Chondrocyte (in vitro differentiated cells): ENCODE measurements at regions not wholly inside any gene's neighbourhood (a gene's known extent, or its start where the extent isn't known, plus 50 kb on each side); places are given as distances from the start of the nearest gene placed in this dataset.

Experiments
- DNase-seq: peaks from one replicate; pipeline ENCODE4 v3.0.0; 2021; ENCODE audit warnings: mixed read lengths, low spot score
- H3K27ac Mint-ChIP-seq: one replicate; pipeline ENCODE4 v1.8.0; 2021; ENCODE audit warnings: mild to moderate bottlenecking, moderate library complexity, mixed read lengths; ENCODE audit not compliant: unreplicated experiment
- H3K27me3 Mint-ChIP-seq: 2 replicates; pipeline ENCODE4 v1.8.0; 2021; ENCODE audit warnings: low read depth, mixed read lengths
- H3K36me3 Mint-ChIP-seq: 2 replicates; pipeline ENCODE4 v1.8.0; 2021; ENCODE audit warnings: low read depth, mixed read lengths
- H3K4me1 Mint-ChIP-seq: 2 replicates; pipeline ENCODE4 v1.8.0; 2021; ENCODE audit warnings: low read depth, mild to moderate bottlenecking, mixed read lengths
- H3K4me3 Mint-ChIP-seq: one replicate; pipeline ENCODE4 v1.8.0; 2021; ENCODE audit warnings: mild to moderate bottlenecking, moderate library complexity, mixed read lengths; ENCODE audit not compliant: unreplicated experiment
- H3K9me3 Mint-ChIP-seq: 2 replicates; pipeline ENCODE4 v1.8.0; 2021; ENCODE audit warnings: low read depth, mixed read lengths
- CTCF ChIP-seq: fragments of 200-600 bp; sonication (generic); IDR thresholded peaks from 2 replicates; pipeline ENCODE4 v1.5.0; 2021; ENCODE audit warnings: antibody characterized with exemption, mild to moderate bottlenecking, moderate library complexity

GRCh38 chr4:136898590-136899248 is 633.6 kb downstream of the PCDH18 start:
- DNase-seq = no peak
- no peak overlapping the region for H3K4me3 Mint-ChIP-seq
- TF ChIP-seq CTCF = no peak
- no peaks in the 10 kb centered on the region for H3K9me3 Mint-ChIP-seq
- H3K27me3 Mint-ChIP-seq = no peaks in the 10 kb centered on the region
- no peak overlapping the region for H3K27ac Mint-ChIP-seq
- no peaks in the 10 kb centered on the region for H3K36me3 Mint-ChIP-seq
- peaks cover 2% of the 10 kb centered on the region for H3K4me1 Mint-ChIP-seq

- H3K4me3 Mint-ChIP-seq = no peak overlapping the region
- no peaks in the 10 kb centered on the region for H3K27me3 Mint-ChIP-seq
- no peak for TF ChIP-seq CTCF
- H3K36me3 Mint-ChIP-seq = no peaks in the 10 kb centered on the region
- no peak overlapping the region for H3K27ac Mint-ChIP-seq
- H3K9me3 Mint-ChIP-seq = no peaks in the 10 kb centered on the region
- DNase-seq = no peak
- peaks cover 11% of the 10 kb centered on the region for H3K4me1 Mint-ChIP-seq
Observed at GRCh38 chr4:136893573-136893972, 638.7 kb downstream of the PCDH18 start.

GRCh38 chr4:136881666-136882065 is 650.6 kb downstream of the PCDH18 start:
- Mint-ChIP-seq H3K4me3 (no peak overlapping the region), H3K27me3 (no peaks in the 10 kb centered on the region), H3K9me3 (no peaks in the 10 kb centered on the region), H3K27ac (no peak overlapping the region), H3K4me1 (no peaks in the 10 kb centered on the region), H3K36me3 (no peaks in the 10 kb centered on the region)
- no peak for DNase-seq
- no peak for TF ChIP-seq CTCF

GRCh38 chr4:136873555-136873954 is 658.7 kb downstream of the PCDH18 start:
- DNase-seq = no peak
- no peaks in the 10 kb centered on the region for H3K27me3 Mint-ChIP-seq
- no peak for TF ChIP-seq CTCF
- H3K36me3 Mint-ChIP-seq = no peaks in the 10 kb centered on the region
- H3K27ac Mint-ChIP-seq = no peak overlapping the region
- H3K4me1 Mint-ChIP-seq = no peaks in the 10 kb centered on the region
- no peaks in the 10 kb centered on the region for H3K9me3 Mint-ChIP-seq
- H3K4me3 Mint-ChIP-seq = no peak overlapping the region

- Mint-ChIP-seq H3K27me3 (no peaks in the 10 kb centered on the region), H3K9me3 (no peaks in the 10 kb centered on the region), H3K4me3 (no peak overlapping the region), H3K27ac (no peak overlapping the region), H3K4me1 (peaks cover 8% of the 10 kb centered on the region), H3K36me3 (no peaks in the 10 kb centered on the region)
- peak; percentile 47 for DNase-seq
- TF ChIP-seq CTCF = no peak
Observed at GRCh38 chr4:136867465-136867864, 664.8 kb downstream of the PCDH18 start.
